ENCODE measurements at regions not wholly inside any gene's neighbourhood (a gene's known extent, or its start where the extent isn't known, plus 50 kb on each side); places are given as distances from the start of the nearest gene placed in this dataset.
"Not testable (repeated sequence)": the region's sequence is repeated elsewhere in the genome, so short reads cannot be mapped to it uniquely, and the experiment has no call there.

- not testable (repeated sequence) for H3K27me3 ChIP-seq (ENCODE audit: control insufficient read depth, insufficient read depth, low read length); H3K36me3 ChIP-seq (ENCODE audit: control insufficient read depth, insufficient read depth, low read length); H3K4me3 ChIP-seq (ENCODE audit: low read depth, low read length); DNase-seq (ENCODE audit: low read depth)
These were observed 194.6 kb downstream of the TMEM121 start for GRCh38 chr14:105720852-105721601.

GRCh38 chr14:105721602-105721970 is 195.2 kb downstream of the TMEM121 start:
- not testable (repeated sequence) for H3K36me3 ChIP-seq (ENCODE audit: control insufficient read depth, insufficient read depth, low read length); DNase-seq (ENCODE audit: low read depth); H3K4me3 ChIP-seq (ENCODE audit: low read depth, low read length); H3K27me3 ChIP-seq (ENCODE audit: control insufficient read depth, insufficient read depth, low read length)

- not testable (repeated sequence) for H3K4me3 ChIP-seq (ENCODE audit: low read depth, low read length); DNase-seq (ENCODE audit: low read depth); H3K27me3 ChIP-seq (ENCODE audit: control insufficient read depth, insufficient read depth, low read length); H3K36me3 ChIP-seq (ENCODE audit: control insufficient read depth, insufficient read depth, low read length)
These were observed 195.8 kb downstream of the TMEM121 start for GRCh38 chr14:105721996-105722709.

GRCh38 chr14:105723271-105723670 is 196.9 kb downstream of the TMEM121 start:
- not testable (repeated sequence) for H3K36me3 ChIP-seq (ENCODE audit: control insufficient read depth, insufficient read depth, low read length); DNase-seq (ENCODE audit: low read depth); H3K27me3 ChIP-seq (ENCODE audit: control insufficient read depth, insufficient read depth, low read length); H3K4me3 ChIP-seq (ENCODE audit: low read depth, low read length)

GRCh38 chr14:105723776-105724175 is 197.4 kb downstream of the TMEM121 start:
- not testable (repeated sequence) for DNase-seq (ENCODE audit: low read depth); H3K36me3 ChIP-seq (ENCODE audit: control insufficient read depth, insufficient read depth, low read length); H3K4me3 ChIP-seq (ENCODE audit: low read depth, low read length); H3K27me3 ChIP-seq (ENCODE audit: control insufficient read depth, insufficient read depth, low read length)

GRCh38 chr14:105729825-105730368 is 203.5 kb downstream of the TMEM121 start:
- H3K27me3 ChIP-seq (ENCODE audit: control insufficient read depth, insufficient read depth, low read length); H3K36me3 ChIP-seq (ENCODE audit: control insufficient read depth, insufficient read depth, low read length); DNase-seq (ENCODE audit: low read depth); H3K4me3 ChIP-seq (ENCODE audit: low read depth, low read length): not testable (repeated sequence)

GRCh38 chr14:105730731-105731130 is 204.3 kb downstream of the TMEM121 start:
- not testable (repeated sequence) for H3K36me3 ChIP-seq (ENCODE audit: control insufficient read depth, insufficient read depth, low read length); DNase-seq (ENCODE audit: low read depth); H3K27me3 ChIP-seq (ENCODE audit: control insufficient read depth, insufficient read depth, low read length); H3K4me3 ChIP-seq (ENCODE audit: low read depth, low read length)

GRCh38 chr14:105731221-105731985 is 205.0 kb downstream of the TMEM121 start:
- H3K4me3 ChIP-seq (ENCODE audit: low read depth, low read length); DNase-seq (ENCODE audit: low read depth); H3K27me3 ChIP-seq (ENCODE audit: control insufficient read depth, insufficient read depth, low read length); H3K36me3 ChIP-seq (ENCODE audit: control insufficient read depth, insufficient read depth, low read length): not testable (repeated sequence)

- H3K36me3 ChIP-seq (ENCODE audit: control insufficient read depth, insufficient read depth, low read length): no peaks in the 10 kb centered on the region
- H3K4me3 ChIP-seq (ENCODE audit: low read depth, low read length): no peak overlapping the region
- TF ChIP-seq CTCF (IDR thresholded peaks at IDR 0.05; ENCODE audit: insufficient read depth, low read length, poor library complexity, severe bottlenecking): no peak
- H3K27me3 ChIP-seq (ENCODE audit: control insufficient read depth, insufficient read depth, low read length): no peaks in the 10 kb centered on the region
- no peak for DNase-seq (ENCODE audit: low read depth)
These were observed 207.0 kb downstream of the TMEM121 start for GRCh38 chr14:105733081-105734065.

GRCh38 chr14:105734241-105734640 is 207.9 kb downstream of the TMEM121 start:
- not testable (repeated sequence) for H3K27me3 ChIP-seq (ENCODE audit: control insufficient read depth, insufficient read depth, low read length); DNase-seq (ENCODE audit: low read depth); H3K4me3 ChIP-seq (ENCODE audit: low read depth, low read length); H3K36me3 ChIP-seq (ENCODE audit: control insufficient read depth, insufficient read depth, low read length)

GRCh38 chr14:105736331-105736730 is 209.9 kb downstream of the TMEM121 start:
- H3K36me3 ChIP-seq (ENCODE audit: control insufficient read depth, insufficient read depth, low read length); H3K4me3 ChIP-seq (ENCODE audit: low read depth, low read length); H3K27me3 ChIP-seq (ENCODE audit: control insufficient read depth, insufficient read depth, low read length); DNase-seq (ENCODE audit: low read depth): not testable (repeated sequence)
